HCT116 (cell line): ENCODE measurements at regions not wholly inside any gene's neighbourhood (a gene's known extent, or its start where the extent isn't known, plus 50 kb on each side); places are given as distances from the start of the nearest gene placed in this dataset.

ENCODE experiments used
- ATAC-seq: fragments of 200-7000 bp; cut with Tn5 transposase; 2 replicates; pipeline ENCODE4 v1.9.1; 2020; ENCODE audit warnings: mild to moderate bottlenecking, moderate library complexity
- BruUV-seq: library from RNA; stranded (reverse); fragments of 400-500 nt; replicated peaks from 2 replicates; lab custom pipeline; 2021; lab: Mats Ljungman, UMichigan
- CTCF ChIA-PET: fragments of 300-600 bp; sonication (Branson Sonifier 250); formaldehyde crosslinking; loops from one replicate; lab custom pipeline; 2021; ENCODE audit warnings: antibody characterized with exemption; lab: Charles Lee
- POLR2A ChIA-PET: fragments of 300-600, 350-600 bp; sonication (Branson Sonifier 250); formaldehyde crosslinking; loops from one replicate; lab custom pipeline; 2021; ENCODE audit warnings: antibody characterized with exemption; lab: Charles Lee
- RAD21 ChIA-PET, 2 experiments: fragments of 300-600 bp; sonication (Branson Sonifier 250); formaldehyde crosslinking; loops; one replicate each; lab custom pipeline; 2023; ENCODE audit warnings: low total read pairs in 2 of 2; ENCODE audit not compliant: uncharacterized antibody in 2 of 2, unreplicated experiment in 2 of 2, low non-redundant PET in 1 of 2; lab: Charles Lee
- DNase-seq: peaks from one replicate; pipeline ENCODE4 v3.0.0-alpha.2; 2010; ENCODE audit warnings: low read depth, low spot score
- H2AFZ ChIP-seq: fragments of 200-600 bp; shearing (Covaris generic), sonication (generic); 2 replicates; pipeline ENCODE4 v1.6.1; 2017; ENCODE audit warnings: low read depth, mixed run types, mixed read lengths, antibody characterized with exemption, low read length; ENCODE audit not compliant: poor library complexity, severe bottlenecking
- H3K27ac ChIP-seq: 2 replicates; pipeline ENCODE4 v1.5.1; 2012; ENCODE audit warnings: low read depth, low read length
- H3K27me3 ChIP-seq: fragments of 200-600 bp; sonication (generic); 2 replicates; pipeline ENCODE4 v1.6.1; 2016; ENCODE audit warnings: mixed run types, low read length, mixed read lengths; ENCODE audit not compliant: insufficient read depth
- H3K36me3 ChIP-seq, 2 experiments: fragments of 200-500 bp in 1 of 2; fragments of 200-600 bp in 1 of 2; sonication (Bioruptor generic) in 1 of 2; sonication (generic) in 1 of 2; 2 replicates each; pipeline versions ENCODE4 v1.5.1 to v1.6.1; 2014 to 2016; ENCODE audit warnings: low read length in 2 of 2, inconsistent platforms in 1 of 2, mixed read lengths in 1 of 2, mixed run types in 1 of 2; ENCODE audit not compliant: insufficient read depth in 2 of 2, control insufficient read depth in 1 of 2
- H3K4me1 ChIP-seq, 2 experiments: fragments of 200-600 bp in 1 of 2; sonication (generic) in 1 of 2; 2 replicates each; pipeline versions ENCODE4 v1.5.1 to v1.6.1; 2012 to 2017; ENCODE audit warnings: low read length in 2 of 2, inconsistent platforms in 1 of 2, mild to moderate bottlenecking in 1 of 2, mixed read lengths in 1 of 2, mixed run types in 1 of 2, moderate library complexity in 1 of 2; ENCODE audit not compliant: insufficient read depth in 2 of 2, control insufficient read depth in 1 of 2
- H3K4me2 ChIP-seq: fragments of 200-600 bp; sonication (generic); 2 replicates; pipeline ENCODE4 v1.6.1; 2017; ENCODE audit warnings: mixed run types, low read length, mixed read lengths
- H3K4me3 ChIP-seq, 2 experiments: fragments of 200-600 bp in 1 of 2; sonication (generic) in 1 of 2; replicated peaks in 1 of 2; 2 replicates each; pipeline ENCODE4 v1.5.1; 2011 to 2016; ENCODE audit warnings: low read length in 2 of 2, control low read depth in 1 of 2, low read depth in 1 of 2, mild to moderate bottlenecking in 1 of 2, mixed read lengths in 1 of 2, mixed run types in 1 of 2
- H3K79me2 ChIP-seq: fragments of 200-600 bp; sonication (generic); 2 replicates; pipeline ENCODE4 v1.6.1; 2017; ENCODE audit warnings: mild to moderate bottlenecking, mixed run types, low read length, moderate library complexity, mixed read lengths; ENCODE audit not compliant: insufficient read depth
- H3K9ac ChIP-seq: fragments of 200-600 bp; sonication (generic); 2 replicates; pipeline ENCODE4 v1.6.1; 2016; ENCODE audit warnings: low read length, mixed read lengths
- H3K9me2 ChIP-seq: fragments of 200-600 bp; sonication (generic), shearing (Covaris generic); 2 replicates; pipeline ENCODE4 v1.6.1; 2017; ENCODE audit warnings: mixed run types, mild to moderate bottlenecking, moderate library complexity; ENCODE audit not compliant: insufficient read depth
- H3K9me3 ChIP-seq, 2 experiments: fragments of 200-500 bp in 1 of 2; fragments of 200-600 bp in 1 of 2; sonication (Bioruptor generic) in 1 of 2; sonication (generic) in 1 of 2; 2 replicates each; pipeline ENCODE4 v1.6.1; 2014 to 2017; ENCODE audit warnings: low read length in 2 of 2, mixed read lengths in 2 of 2, inconsistent platforms in 1 of 2, low read depth in 1 of 2, mild to moderate bottlenecking in 1 of 2, mixed run types in 1 of 2, moderate library complexity in 1 of 2; ENCODE audit not compliant: control insufficient read depth in 1 of 2, insufficient read depth in 1 of 2
- H4K20me1 ChIP-seq: fragments of 200-600 bp; sonication (generic), shearing (Covaris generic); 2 replicates; pipeline ENCODE4 v1.6.1; 2017; ENCODE audit warnings: mixed run types, mild to moderate bottlenecking, moderate library complexity; ENCODE audit not compliant: insufficient read depth
- EGR1 ChIP-seq: IDR thresholded peaks from 2 replicates; pipeline ENCODE4 v1.6.1; 2012; ENCODE audit warnings: low read depth
- ELF1 ChIP-seq: IDR thresholded peaks from 2 replicates; pipeline ENCODE4 v1.6.1; 2012; ENCODE audit warnings: low read depth, borderline replicate concordance
- EZH2 ChIP-seq: fragments of 200-600 bp; sonication (generic); IDR thresholded peaks from 2 replicates; pipeline ENCODE4 v1.6.1; 2017; ENCODE audit warnings: antibody characterized with exemption, mixed run types
- FOSL1 ChIP-seq: IDR thresholded peaks from 2 replicates; pipeline ENCODE4 v1.6.1; 2012; ENCODE audit warnings: low read depth
- POLR2AphosphoS5 ChIP-seq: IDR thresholded peaks from 2 replicates; pipeline ENCODE4 v1.6.1; 2011; ENCODE audit warnings: mild to moderate bottlenecking, low read depth, low read length, moderate library complexity
- REST ChIP-seq: IDR thresholded peaks from 2 replicates; pipeline ENCODE4 v1.6.1; 2012; ENCODE audit warnings: low read depth
- SIN3A ChIP-seq: IDR thresholded peaks from 2 replicates; pipeline ENCODE4 v1.6.1; 2012; ENCODE audit warnings: low read depth
- SP1 ChIP-seq: IDR thresholded peaks from 2 replicates; pipeline ENCODE4 v1.6.1; 2012; ENCODE audit warnings: low read depth
- SRF ChIP-seq: IDR thresholded peaks from 2 replicates; pipeline ENCODE4 v1.6.1; 2012; ENCODE audit warnings: low read depth
- TCF7L2 ChIP-seq: IDR thresholded peaks from 2 replicates; pipeline ENCODE4 v1.7.0; 2011; ENCODE audit warnings: borderline replicate concordance, inconsistent platforms; ENCODE audit not compliant: insufficient read depth, insufficient read length; ENCODE audit errors: extremely low read depth
- ZFX ChIP-seq: fragments of 450-650 bp; IDR thresholded peaks from 2 replicates; pipeline ENCODE4 v1.6.1; 2017
- ZNF274 ChIP-seq: fragments of 200-500 bp; sonication (Bioruptor generic); IDR thresholded peaks from 2 replicates; pipeline ENCODE4 v1.6.1; 2014; ENCODE audit warnings: mild to moderate bottlenecking, low read depth, low read length, inconsistent platforms
- intact Hi-C: fragments of 100-400 bp; cut with micrococcal nuclease; formaldehyde crosslinking; loops from 2 replicates; pipeline ENCODE4 v1.10.0; 2022
- TF ChIP-seq, protein P1 (sequence below), 3 experiments: fragments of 200-600 bp in 1 of 3; sonication (generic) in 1 of 3; IDR thresholded peaks in 2 of 3; conservative IDR thresholded peaks in 1 of 3; 2 replicates each; pipeline ENCODE4 v1.5.1; 2012 to 2017; ENCODE audit warnings: low read depth in 2 of 3, low read length in 2 of 3, antibody characterized with exemption in 1 of 3, borderline replicate concordance in 1 of 3, control low read depth in 1 of 3, mild to moderate bottlenecking in 1 of 3, mixed read lengths in 1 of 3, mixed run types in 1 of 3, moderate library complexity in 1 of 3; ENCODE audit not compliant: insufficient read depth in 1 of 3
- TF ChIP-seq, protein P2 (sequence below): IDR thresholded peaks from 2 replicates; pipeline ENCODE4 v1.6.1; 2011; ENCODE audit warnings: mild to moderate bottlenecking, low read length, moderate library complexity; ENCODE audit not compliant: insufficient replicate concordance; ENCODE audit errors: extremely low read depth

DNA sequence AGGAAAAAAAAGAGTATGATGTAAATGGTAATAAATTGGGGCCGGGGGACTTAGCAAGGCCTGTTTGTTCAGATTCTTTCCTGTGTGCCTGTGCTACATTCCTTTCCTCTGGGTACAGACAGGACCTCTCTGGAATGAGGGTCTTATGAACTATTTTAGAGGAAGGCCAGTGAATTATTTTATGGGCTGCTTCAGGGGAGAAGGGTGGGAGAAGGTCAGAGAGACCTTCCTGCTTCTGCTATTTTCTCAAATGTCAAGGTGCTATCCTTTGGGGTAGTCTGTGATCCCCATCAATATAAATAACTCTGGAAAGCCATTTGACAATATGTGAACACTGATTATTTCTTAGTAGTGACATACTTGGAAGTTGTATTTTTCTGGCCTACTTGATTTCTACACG lies 426.5 kb downstream of the SH2D4B start:
- Histone ChIP-seq H3K9me2 (no peaks in the 10 kb centered on the region), H4K20me1 (no peaks in the 10 kb centered on the region), H3K36me3 (no peaks in the 10 kb centered on the region), H3K27me3 (no peaks in the 10 kb centered on the region), H3K79me2 (no peaks in the 10 kb centered on the region), H3K9me3 (no peaks in the 10 kb centered on the region), H3K4me2 (no peak overlapping the region), H3K27ac (no peak overlapping the region), H3K4me1 (no peaks in the 10 kb centered on the region), H2AFZ (no peak overlapping the region), H3K4me3 (no peak overlapping the region), H3K9ac (no peak overlapping the region)
- POLR2A ChIA-PET: no interaction called here
- ATAC-seq (no peak), DNase-seq (no peak)
- RAD21 ChIA-PET: no interaction called here
- TF ChIP-seq SP1 (no peak), EGR1 (no peak), ZNF274 (no peak), SIN3A (no peak), REST (no peak), SRF (no peak), FOSL1 (no peak), EZH2 (no peak), ZFX (no peak), ELF1 (no peak), POLR2AphosphoS5 (no peak), TCF7L2 (no peak)
- TF ChIP-seq, protein P1, sequence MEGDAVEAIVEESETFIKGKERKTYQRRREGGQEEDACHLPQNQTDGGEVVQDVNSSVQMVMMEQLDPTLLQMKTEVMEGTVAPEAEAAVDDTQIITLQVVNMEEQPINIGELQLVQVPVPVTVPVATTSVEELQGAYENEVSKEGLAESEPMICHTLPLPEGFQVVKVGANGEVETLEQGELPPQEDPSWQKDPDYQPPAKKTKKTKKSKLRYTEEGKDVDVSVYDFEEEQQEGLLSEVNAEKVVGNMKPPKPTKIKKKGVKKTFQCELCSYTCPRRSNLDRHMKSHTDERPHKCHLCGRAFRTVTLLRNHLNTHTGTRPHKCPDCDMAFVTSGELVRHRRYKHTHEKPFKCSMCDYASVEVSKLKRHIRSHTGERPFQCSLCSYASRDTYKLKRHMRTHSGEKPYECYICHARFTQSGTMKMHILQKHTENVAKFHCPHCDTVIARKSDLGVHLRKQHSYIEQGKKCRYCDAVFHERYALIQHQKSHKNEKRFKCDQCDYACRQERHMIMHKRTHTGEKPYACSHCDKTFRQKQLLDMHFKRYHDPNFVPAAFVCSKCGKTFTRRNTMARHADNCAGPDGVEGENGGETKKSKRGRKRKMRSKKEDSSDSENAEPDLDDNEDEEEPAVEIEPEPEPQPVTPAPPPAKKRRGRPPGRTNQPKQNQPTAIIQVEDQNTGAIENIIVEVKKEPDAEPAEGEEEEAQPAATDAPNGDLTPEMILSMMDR (IDR thresholded peaks at IDR 0.05 in 2 of 3, conservative IDR thresholded peaks at IDR 0.05 in 1 of 3; ENCODE audit: borderline replicate concordance in 1 of 3, insufficient read depth in 1 of 3, low read depth in 2 of 3, low read length in 2 of 3): no peak
- TF ChIP-seq, protein P2, sequence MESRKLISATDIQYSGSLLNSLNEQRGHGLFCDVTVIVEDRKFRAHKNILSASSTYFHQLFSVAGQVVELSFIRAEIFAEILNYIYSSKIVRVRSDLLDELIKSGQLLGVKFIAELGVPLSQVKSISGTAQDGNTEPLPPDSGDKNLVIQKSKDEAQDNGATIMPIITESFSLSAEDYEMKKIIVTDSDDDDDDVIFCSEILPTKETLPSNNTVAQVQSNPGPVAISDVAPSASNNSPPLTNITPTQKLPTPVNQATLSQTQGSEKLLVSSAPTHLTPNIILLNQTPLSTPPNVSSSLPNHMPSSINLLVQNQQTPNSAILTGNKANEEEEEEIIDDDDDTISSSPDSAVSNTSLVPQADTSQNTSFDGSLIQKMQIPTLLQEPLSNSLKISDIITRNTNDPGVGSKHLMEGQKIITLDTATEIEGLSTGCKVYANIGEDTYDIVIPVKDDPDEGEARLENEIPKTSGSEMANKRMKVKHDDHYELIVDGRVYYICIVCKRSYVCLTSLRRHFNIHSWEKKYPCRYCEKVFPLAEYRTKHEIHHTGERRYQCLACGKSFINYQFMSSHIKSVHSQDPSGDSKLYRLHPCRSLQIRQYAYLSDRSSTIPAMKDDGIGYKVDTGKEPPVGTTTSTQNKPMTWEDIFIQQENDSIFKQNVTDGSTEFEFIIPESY: no peak
- CTCF ChIA-PET: no interaction called here
- BruUV-seq: no TSS peak
- intact Hi-C loops: no loop called here
